ENCODE measurements at regions not wholly inside any gene's neighbourhood (a gene's known extent, or its start where the extent isn't known, plus 50 kb on each side); places are given as distances from the start of the nearest gene placed in this dataset.

- Mint-ChIP-seq H3K27ac (no peak overlapping the region), H3K27me3 (ENCODE audit: low read depth, poor library complexity) (peaks cover 3% of the 10 kb centered on the region), H3K4me3 (no peak overlapping the region), H3K4me1 (no peaks in the 10 kb centered on the region), H3K9me3 (no peaks in the 10 kb centered on the region), H3K36me3 (ENCODE audit: low read depth) (no peaks in the 10 kb centered on the region)
- TF ChIP-seq, protein P1, sequence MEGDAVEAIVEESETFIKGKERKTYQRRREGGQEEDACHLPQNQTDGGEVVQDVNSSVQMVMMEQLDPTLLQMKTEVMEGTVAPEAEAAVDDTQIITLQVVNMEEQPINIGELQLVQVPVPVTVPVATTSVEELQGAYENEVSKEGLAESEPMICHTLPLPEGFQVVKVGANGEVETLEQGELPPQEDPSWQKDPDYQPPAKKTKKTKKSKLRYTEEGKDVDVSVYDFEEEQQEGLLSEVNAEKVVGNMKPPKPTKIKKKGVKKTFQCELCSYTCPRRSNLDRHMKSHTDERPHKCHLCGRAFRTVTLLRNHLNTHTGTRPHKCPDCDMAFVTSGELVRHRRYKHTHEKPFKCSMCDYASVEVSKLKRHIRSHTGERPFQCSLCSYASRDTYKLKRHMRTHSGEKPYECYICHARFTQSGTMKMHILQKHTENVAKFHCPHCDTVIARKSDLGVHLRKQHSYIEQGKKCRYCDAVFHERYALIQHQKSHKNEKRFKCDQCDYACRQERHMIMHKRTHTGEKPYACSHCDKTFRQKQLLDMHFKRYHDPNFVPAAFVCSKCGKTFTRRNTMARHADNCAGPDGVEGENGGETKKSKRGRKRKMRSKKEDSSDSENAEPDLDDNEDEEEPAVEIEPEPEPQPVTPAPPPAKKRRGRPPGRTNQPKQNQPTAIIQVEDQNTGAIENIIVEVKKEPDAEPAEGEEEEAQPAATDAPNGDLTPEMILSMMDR (IDR thresholded peaks at IDR 0.05) = no peak
- DNase-seq = no peak
These were observed 338.3 kb upstream of the NR3C2 start for GRCh38 chr4:148780426-148781005.

DNA sequence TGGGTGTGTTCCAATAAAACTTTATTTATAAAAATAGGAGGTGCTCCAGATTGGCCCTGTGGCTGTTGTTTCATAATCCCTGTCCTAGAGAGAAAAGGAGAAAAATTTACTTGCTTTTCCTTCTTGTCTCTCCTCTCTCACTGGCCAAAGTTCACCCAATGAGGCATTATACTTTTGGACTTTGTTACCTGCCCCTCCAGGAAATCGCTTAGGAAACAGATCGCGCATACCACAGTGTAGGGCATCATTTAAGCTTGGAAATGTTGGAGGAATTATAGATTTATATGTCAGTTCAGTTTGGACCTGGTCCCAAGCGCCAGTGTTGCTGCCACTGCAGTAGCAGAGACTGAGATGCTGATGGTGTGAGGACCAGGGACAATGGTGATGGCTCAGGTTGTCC is 337.6 kb upstream of the NR3C2 start:
- Mint-ChIP-seq H3K36me3 (ENCODE audit: low read depth) (no peaks in the 10 kb centered on the region), H3K4me3 (no peak overlapping the region), H3K4me1 (no peaks in the 10 kb centered on the region), H3K27ac (no peak overlapping the region), H3K9me3 (no peaks in the 10 kb centered on the region), H3K27me3 (ENCODE audit: low read depth, poor library complexity) (peaks cover 3% of the 10 kb centered on the region)
- no peak for DNase-seq
- TF ChIP-seq, protein P1 (IDR thresholded peaks at IDR 0.05) = no peak

DNA sequence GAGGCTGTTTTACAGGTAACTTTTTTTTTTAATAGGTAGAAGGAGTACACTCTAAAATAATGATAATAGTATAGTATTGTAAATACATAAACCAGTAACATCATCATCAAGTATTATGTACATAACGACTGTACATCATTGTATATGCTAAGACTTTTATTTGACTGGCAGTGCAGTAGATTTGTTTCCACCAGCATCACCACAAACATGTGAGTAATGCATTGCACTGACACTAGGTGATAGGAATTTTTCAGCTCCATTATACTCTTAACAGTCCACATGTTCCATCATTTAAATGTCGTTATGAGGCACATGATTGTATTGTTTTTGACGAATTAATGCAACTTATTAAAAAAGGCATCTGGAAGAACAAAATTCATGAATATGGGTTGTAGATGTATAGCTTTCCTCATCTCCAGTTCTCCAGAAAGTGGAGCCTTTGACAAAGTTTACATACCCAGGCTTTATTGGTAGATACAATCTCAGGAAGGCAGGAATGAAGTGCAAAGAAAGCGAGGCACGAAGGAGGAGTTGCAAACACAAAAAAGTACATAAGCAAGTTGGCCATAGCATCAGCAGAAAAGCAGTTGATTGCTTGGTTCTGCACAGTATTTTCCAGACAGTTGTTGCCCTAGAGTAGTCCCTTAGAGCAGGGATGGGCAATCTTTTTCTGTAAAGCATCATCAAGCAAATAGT is 336.9 kb upstream of the NR3C2 start:
- no peak for DNase-seq
- H3K4me1 Mint-ChIP-seq = no peaks in the 10 kb centered on the region
- no peaks in the 10 kb centered on the region for H3K9me3 Mint-ChIP-seq
- no peak overlapping the region for H3K4me3 Mint-ChIP-seq
- H3K27ac Mint-ChIP-seq = no peak overlapping the region
- peaks cover 3% of the 10 kb centered on the region for H3K27me3 Mint-ChIP-seq (ENCODE audit: low read depth, poor library complexity)
- TF ChIP-seq, protein P1 (IDR thresholded peaks at IDR 0.05) = no peak
- no peaks in the 10 kb centered on the region for H3K36me3 Mint-ChIP-seq (ENCODE audit: low read depth)

DNA sequence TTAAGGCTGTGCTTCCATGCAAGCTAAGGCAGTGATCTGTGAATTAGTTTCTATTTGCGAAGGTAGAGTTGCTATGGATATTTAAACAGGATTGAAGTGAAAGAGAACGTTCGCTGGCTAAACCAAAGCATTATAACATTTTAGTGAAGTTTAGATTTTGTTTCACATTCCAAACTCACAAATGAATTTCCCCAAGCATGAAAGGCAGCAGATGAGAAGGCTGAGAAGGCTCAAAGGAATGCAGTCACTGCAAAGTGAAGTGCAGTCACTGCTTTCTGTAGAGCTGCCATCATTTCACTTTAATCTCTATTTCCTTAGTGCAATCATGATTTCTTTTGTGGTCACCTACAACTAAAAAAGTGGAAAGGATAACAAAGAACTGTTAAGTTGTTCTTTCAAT is 334.7 kb upstream of the NR3C2 start:
- Mint-ChIP-seq H3K27ac (no peak overlapping the region), H3K36me3 (ENCODE audit: low read depth) (no peaks in the 10 kb centered on the region), H3K4me1 (no peaks in the 10 kb centered on the region), H3K4me3 (no peak overlapping the region), H3K9me3 (no peaks in the 10 kb centered on the region), H3K27me3 (ENCODE audit: low read depth, poor library complexity) (peaks cover 3% of the 10 kb centered on the region)
- no peak for DNase-seq
- TF ChIP-seq, protein P1 (IDR thresholded peaks at IDR 0.05) = no peak

DNA sequence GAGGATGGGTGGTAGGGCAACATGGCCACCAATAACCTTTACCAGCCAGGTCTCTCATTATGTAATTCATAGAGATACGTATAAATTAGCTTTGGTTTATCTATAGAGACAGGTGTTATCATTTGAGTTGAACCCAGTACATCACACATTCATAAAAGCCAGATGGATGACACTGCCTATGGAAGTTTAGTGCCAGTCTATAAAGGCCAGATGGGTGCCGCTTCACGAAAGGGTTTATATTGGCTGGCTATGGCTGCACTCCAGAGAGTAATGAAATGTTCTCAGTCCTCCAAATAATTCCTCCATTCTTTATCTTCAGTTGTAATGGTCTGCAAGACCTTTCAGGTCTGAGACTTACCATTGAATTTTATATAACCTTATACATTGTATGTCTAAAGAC is 331.9 kb upstream of the NR3C2 start:
- no peak for DNase-seq
- no peaks in the 10 kb centered on the region for H3K36me3 Mint-ChIP-seq (ENCODE audit: low read depth)
- peaks cover 7% of the 10 kb centered on the region for H3K27me3 Mint-ChIP-seq (ENCODE audit: low read depth, poor library complexity)
- H3K4me3 Mint-ChIP-seq = no peak overlapping the region
- TF ChIP-seq, protein P1 (IDR thresholded peaks at IDR 0.05) = no peak
- H3K9me3 Mint-ChIP-seq = no peaks in the 10 kb centered on the region
- H3K27ac Mint-ChIP-seq = no peak overlapping the region
- no peaks in the 10 kb centered on the region for H3K4me1 Mint-ChIP-seq

DNA sequence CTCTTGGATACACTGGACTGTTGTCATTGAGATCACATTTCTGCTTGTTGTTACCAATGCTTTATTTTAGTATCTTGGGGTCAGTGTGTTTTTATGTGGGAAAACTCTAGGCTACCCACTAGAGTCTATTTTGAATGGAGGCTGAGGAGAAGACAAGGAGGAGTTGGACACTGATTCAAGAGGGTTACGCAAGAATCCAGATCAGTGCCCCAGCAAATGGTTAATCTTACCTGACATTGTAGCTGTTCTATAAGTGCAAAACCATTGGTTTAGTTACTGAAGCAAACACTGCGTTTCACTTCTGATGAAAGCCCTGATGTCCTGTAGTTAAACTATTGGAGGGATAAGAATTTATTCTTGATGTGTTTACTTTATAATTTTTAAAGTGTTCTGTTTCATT is 331.1 kb upstream of the NR3C2 start:
- H3K36me3 Mint-ChIP-seq (ENCODE audit: low read depth) = no peaks in the 10 kb centered on the region
- DNase-seq = no peak
- no peak overlapping the region for H3K27ac Mint-ChIP-seq

More for the DNA sequence above, 331.1 kb upstream of the NR3C2 start:
- no peak overlapping the region for H3K4me3 Mint-ChIP-seq
- no peaks in the 10 kb centered on the region for H3K9me3 Mint-ChIP-seq
- TF ChIP-seq, protein P1 (IDR thresholded peaks at IDR 0.05) = no peak
- H3K4me1 Mint-ChIP-seq = no peaks in the 10 kb centered on the region
- H3K27me3 Mint-ChIP-seq (ENCODE audit: low read depth, poor library complexity) = peaks cover 4% of the 10 kb centered on the region

All from nephron progenitor cell (in vitro differentiated cells).